ENCODE measurements at regions not wholly inside any gene's neighbourhood (a gene's known extent, or its start where the extent isn't known, plus 50 kb on each side); places are given as distances from the start of the nearest gene placed in this dataset.

GRCh38 chr22:48698618-48699017 lies 1129.1 kb downstream of the BRD1 start:
- H3K27me3 ChIP-seq (ENCODE audit: insufficient read depth, poor library complexity, severe bottlenecking) = no peaks in the 10 kb centered on the region
- TF ChIP-seq POLR2AphosphoS5 (IDR thresholded peaks at IDR 0.05; ENCODE audit: low read depth) (no peak), REST (IDR thresholded peaks at IDR 0.05; ENCODE audit: insufficient replicate concordance, low read depth) (no peak), GABPA (IDR thresholded peaks at IDR 0.05; ENCODE audit: low read depth) (no peak), SPI1 (IDR thresholded peaks at IDR 0.05; ENCODE audit: borderline replicate concordance, low read depth) (no peak)
- TF ChIP-seq, protein P1, sequence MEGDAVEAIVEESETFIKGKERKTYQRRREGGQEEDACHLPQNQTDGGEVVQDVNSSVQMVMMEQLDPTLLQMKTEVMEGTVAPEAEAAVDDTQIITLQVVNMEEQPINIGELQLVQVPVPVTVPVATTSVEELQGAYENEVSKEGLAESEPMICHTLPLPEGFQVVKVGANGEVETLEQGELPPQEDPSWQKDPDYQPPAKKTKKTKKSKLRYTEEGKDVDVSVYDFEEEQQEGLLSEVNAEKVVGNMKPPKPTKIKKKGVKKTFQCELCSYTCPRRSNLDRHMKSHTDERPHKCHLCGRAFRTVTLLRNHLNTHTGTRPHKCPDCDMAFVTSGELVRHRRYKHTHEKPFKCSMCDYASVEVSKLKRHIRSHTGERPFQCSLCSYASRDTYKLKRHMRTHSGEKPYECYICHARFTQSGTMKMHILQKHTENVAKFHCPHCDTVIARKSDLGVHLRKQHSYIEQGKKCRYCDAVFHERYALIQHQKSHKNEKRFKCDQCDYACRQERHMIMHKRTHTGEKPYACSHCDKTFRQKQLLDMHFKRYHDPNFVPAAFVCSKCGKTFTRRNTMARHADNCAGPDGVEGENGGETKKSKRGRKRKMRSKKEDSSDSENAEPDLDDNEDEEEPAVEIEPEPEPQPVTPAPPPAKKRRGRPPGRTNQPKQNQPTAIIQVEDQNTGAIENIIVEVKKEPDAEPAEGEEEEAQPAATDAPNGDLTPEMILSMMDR (IDR thresholded peaks at IDR 0.05; ENCODE audit: insufficient read depth, low read length) = no peak

GRCh38 chr22:48697694-48698276 lies 1129.9 kb downstream of the BRD1 start:
- Histone ChIP-seq H3K27ac (replicated peaks) (no peak overlapping the region), H3K4me3 (replicated peaks; ENCODE audit: insufficient read depth, low read length) (no peak overlapping the region), H3K27me3 (ENCODE audit: insufficient read depth, poor library complexity, severe bottlenecking) (no peaks in the 10 kb centered on the region)
- DNase-seq (ENCODE audit: low read depth in 1 of 2, low spot score in 1 of 2) = no peak
- TF ChIP-seq REST (IDR thresholded peaks at IDR 0.05; ENCODE audit: insufficient replicate concordance, low read depth) (no peak), SPI1 (IDR thresholded peaks at IDR 0.05; ENCODE audit: borderline replicate concordance, low read depth) (no peak), GABPA (IDR thresholded peaks at IDR 0.05; ENCODE audit: low read depth) (no peak), POLR2AphosphoS5 (IDR thresholded peaks at IDR 0.05; ENCODE audit: low read depth) (no peak)
- TF ChIP-seq, protein P1 (IDR thresholded peaks at IDR 0.05; ENCODE audit: insufficient read depth, low read length) = no peak

More at GRCh38 chr22:48698618-48699017, 1129.1 kb downstream of the BRD1 start:
- H3K27ac ChIP-seq (replicated peaks) = no peak overlapping the region
- no peak for DNase-seq (ENCODE audit: low read depth in 1 of 2, low spot score in 1 of 2)
- H3K4me3 ChIP-seq (replicated peaks; ENCODE audit: insufficient read depth, low read length) = no peak overlapping the region

DNA sequence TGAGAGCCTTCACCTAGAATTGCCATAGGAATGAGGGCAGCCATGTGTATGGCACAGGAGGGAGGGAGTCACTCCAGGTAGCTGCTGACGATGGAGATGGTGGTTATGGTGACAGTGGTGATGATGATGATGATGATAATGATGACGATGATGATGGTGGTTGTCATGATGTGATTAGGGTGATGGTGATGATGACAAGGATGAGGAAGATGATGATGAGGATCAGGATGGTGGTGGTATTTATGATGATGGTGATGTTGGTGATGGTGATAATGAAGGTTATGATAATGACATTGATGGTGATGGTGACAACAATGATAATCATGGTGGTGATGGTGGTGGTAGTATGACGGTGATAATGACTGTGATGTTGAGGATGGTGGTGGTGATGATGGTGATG lies 1130.5 kb downstream of the BRD1 start:
- Histone ChIP-seq H3K27me3 (ENCODE audit: insufficient read depth, poor library complexity, severe bottlenecking) (no peaks in the 10 kb centered on the region), H3K27ac (replicated peaks) (no peak overlapping the region), H3K4me3 (replicated peaks; ENCODE audit: insufficient read depth, low read length) (no peak overlapping the region)
- TF ChIP-seq SPI1 (IDR thresholded peaks at IDR 0.05; ENCODE audit: borderline replicate concordance, low read depth) (no peak), POLR2AphosphoS5 (IDR thresholded peaks at IDR 0.05; ENCODE audit: low read depth) (no peak), GABPA (IDR thresholded peaks at IDR 0.05; ENCODE audit: low read depth) (no peak), REST (IDR thresholded peaks at IDR 0.05; ENCODE audit: insufficient replicate concordance, low read depth) (no peak)
- TF ChIP-seq, protein P1 (IDR thresholded peaks at IDR 0.05; ENCODE audit: insufficient read depth, low read length) = no peak
- no peak for DNase-seq (ENCODE audit: low read depth in 1 of 2, low spot score in 1 of 2)

Measured in HL-60 (cell line).